Spleen (tissue), 11 donors: ENCODE measurements at regions not wholly inside any gene's neighbourhood (a gene's known extent, or its start where the extent isn't known, plus 50 kb on each side); places are given as distances from the start of the nearest gene placed in this dataset.
A peak's percentile ranks its signal among the peaks of the same experiment; 100 is the strongest.

ENCODE experiments used
- DNase-seq: peaks from one replicate; pipeline ENCODE4 v3.0.0-alpha.2; 2020
- H3K27ac ChIP-seq, 8 donors: fragments of 200-600 bp; sonication (generic) in 7 of 8; 1 replicate in 4 of 8; 2 replicates in 4 of 8; pipeline versions ENCODE4 v1.5.0 to v1.8.0; 2016 to 2021; ENCODE audit warnings: inconsistent platforms in 4 of 8, mild to moderate bottlenecking in 4 of 8, moderate library complexity in 1 of 8
- H3K27me3 ChIP-seq, 7 donors: fragments of 200-600 bp; sonication (generic) in 6 of 7; replicated peaks in 1 of 7; 1 replicate in 4 of 7; 2 replicates in 3 of 7; pipeline versions ENCODE4 v1.5.0 to v1.8.0; 2016 to 2021; ENCODE audit warnings: inconsistent platforms in 3 of 7, mild to moderate bottlenecking in 1 of 7
- H3K36me3 ChIP-seq, 6 donors: fragments of 200-600 bp; sonication (generic) in 5 of 6; 1 replicate in 4 of 6; 2 replicates in 2 of 6; pipeline versions ENCODE4 v1.5.0 to v1.8.0; 2016 to 2021; ENCODE audit warnings: inconsistent platforms in 2 of 6
- H3K4me1 ChIP-seq, 6 donors: fragments of 200-600 bp; sonication (generic) in 5 of 6; 1 replicate in 3 of 6; 2 replicates in 3 of 6; pipeline versions ENCODE4 v1.5.0 to v1.8.0; 2016 to 2021; ENCODE audit warnings: inconsistent platforms in 3 of 6
- H3K4me3 ChIP-seq, 8 donors: fragments of 200-600 bp; sonication (generic) in 7 of 8; 1 replicate in 4 of 8; 2 replicates in 4 of 8; pipeline versions ENCODE4 v1.5.0 to v1.8.0; 2016 to 2021; ENCODE audit warnings: inconsistent platforms in 4 of 8, mild to moderate bottlenecking in 4 of 8, moderate library complexity in 2 of 8
- H3K9me3 ChIP-seq, 8 donors: fragments of 200-600 bp; sonication (generic) in 7 of 8; 1 replicate in 4 of 8; 2 replicates in 4 of 8; pipeline versions ENCODE4 v1.5.0 to v1.8.0; 2016 to 2021; ENCODE audit warnings: inconsistent platforms in 4 of 8
- CTCF ChIP-seq, 11 experiments: fragments of 200-600 bp in 7 of 11; fragments of 450-650 bp in 4 of 11; sonication (generic) in 4 of 11; IDR thresholded peaks in 8 of 11; conservative IDR thresholded peaks in 3 of 11; 1 replicate in 7 of 11; 2 replicates in 4 of 11; pipeline versions ENCODE4 v1.4.0 to v1.8.0; 2016 to 2021; ENCODE audit warnings: antibody characterized with exemption in 11 of 11, inconsistent platforms in 4 of 11, mild to moderate bottlenecking in 1 of 11
- POLR2A ChIP-seq, 3 donors: fragments of 450-650 bp; IDR thresholded peaks; one replicate each; pipeline ENCODE4 v1.5.1; 2017; ENCODE audit warnings: antibody characterized with exemption in 3 of 3, mild to moderate bottlenecking in 1 of 3
- POLR2AphosphoS5 ChIP-seq, 3 donors: sonication (generic); formaldehyde crosslinking; IDR thresholded peaks; one replicate each; pipeline ENCODE4 v1.5.1; 2017; ENCODE audit warnings: antibody characterized with exemption in 3 of 3
- WGBS, 5 donors: extraction: QIAGEN DNeasy Blood & Tissue Kit in 3 of 5; methylation state at CpG; one replicate each; pipeline versions ENCODE4 v1.1.5 to v1.1.7; 2013 to 2018; 5-methylcytosine and 5-hydroxymethylcytosine counted together
- intact Hi-C: fragments of 100-400 bp; cut with DNase I; formaldehyde crosslinking; loops from one replicate; pipeline ENCODE4 v1.15.0; 2023; ENCODE audit warnings: low total_unique reads
- donor health status: healthy with polysubstance abuse.
- donor health status: DM: no; HTN: no; CAD: no; lungs with moderate emphysema.
- donor health status: DM: no; HTN: no; CAD: no.
- donor health status: Bipolar disorder and iron deficiency.
- donor health status: healthy.
- donor health status: DM: no; HTN: no; CAD: no.
- donor health status: DM: yes; HTN: yes; CAD: no.

DNA sequence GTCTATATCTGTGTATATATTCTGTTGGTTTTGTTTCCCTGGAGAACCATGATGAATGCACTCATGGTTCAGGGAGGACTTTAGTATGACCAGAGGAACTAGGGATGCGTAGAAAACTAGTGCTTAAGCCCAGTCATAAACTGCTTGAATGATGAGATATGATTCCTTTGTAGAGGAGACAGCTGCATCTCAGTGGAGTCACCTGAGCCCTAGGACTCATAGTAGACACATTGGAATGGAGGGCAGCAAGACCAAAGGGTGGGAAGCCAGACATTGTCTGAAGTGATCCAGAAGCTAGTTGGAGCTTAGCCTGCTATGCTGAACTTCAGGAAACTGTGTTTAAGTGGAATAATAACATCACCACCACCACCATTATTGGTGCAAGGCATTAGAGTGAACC is 89.5 kb upstream of the SPATA13 start:
- intact Hi-C loops, result no loop called here
- H3K27ac ChIP-seq, result peak overlapping the region in 2 of 8 donors; percentile 8 to 10

GRCh38 chr13:24071423-24072075 is 89.0 kb upstream of the SPATA13 start:
- Histone ChIP-seq H3K4me3 (no peak overlapping the region), H3K9me3 (no peaks in the 10 kb centered on the region), H3K36me3 (no peaks in the 10 kb centered on the region), H3K27me3 (no peaks in the 10 kb centered on the region), H3K27ac (peak overlapping the region in 2 of 8 donors; percentile 8 to 10), H3K4me1 (peaks cover 8 to 22% (median 18%) of the 10 kb centered on the region in 6 donors)
- WGBS, 5 donors, result 69 to 89% (median 84%) methylated on average over 6 of the region's 6 CpGs
- no peak for DNase-seq
- TF ChIP-seq CTCF (IDR thresholded peaks at IDR 0.05 in 8 of 11, conservative IDR thresholded peaks at IDR 0.05 in 3 of 11) (no peak), POLR2A (IDR thresholded peaks at IDR 0.05) (no peak), POLR2AphosphoS5 (IDR thresholded peaks at IDR 0.05) (no peak)
- intact Hi-C loops, result no loop called here

More for the DNA sequence above, 89.5 kb upstream of the SPATA13 start:
- Histone ChIP-seq H3K4me1 (peaks cover 8 to 19% (median 16%) of the 10 kb centered on the region in 6 donors), H3K36me3 (no peaks in the 10 kb centered on the region), H3K27me3 (no peaks in the 10 kb centered on the region), H3K9me3 (no peaks in the 10 kb centered on the region), H3K4me3 (no peak overlapping the region)
- 89 to 100% (median 95%) methylated on average over 1 of the region's 1 CpG for WGBS, 5 donors
- no peak for DNase-seq
- TF ChIP-seq CTCF (IDR thresholded peaks at IDR 0.05 in 8 of 11, conservative IDR thresholded peaks at IDR 0.05 in 3 of 11) (no peak), POLR2A (IDR thresholded peaks at IDR 0.05) (no peak), POLR2AphosphoS5 (IDR thresholded peaks at IDR 0.05) (no peak)

- peaks cover 8 to 22% (median 15%) of the 10 kb centered on the region in 6 donors for H3K4me1 ChIP-seq
- no peaks in the 10 kb centered on the region for H3K9me3 ChIP-seq
- intact Hi-C loops, result no loop called here
- DNase-seq, result no peak
- no peak overlapping the region for H3K4me3 ChIP-seq
- TF ChIP-seq POLR2AphosphoS5 (IDR thresholded peaks at IDR 0.05) (no peak), CTCF (IDR thresholded peaks at IDR 0.05 in 8 of 11, conservative IDR thresholded peaks at IDR 0.05 in 3 of 11) (no peak), POLR2A (IDR thresholded peaks at IDR 0.05) (no peak)
- H3K36me3 ChIP-seq, result no peaks in the 10 kb centered on the region
- H3K27me3 ChIP-seq, result no peaks in the 10 kb centered on the region
- WGBS, 5 donors, result 93 to 97% (median 95%) methylated on average over 2 of the region's 2 CpGs
- no peak overlapping the region for H3K27ac ChIP-seq
Observed at GRCh38 chr13:24073657-24074056, 86.9 kb upstream of the SPATA13 start.

DNA sequence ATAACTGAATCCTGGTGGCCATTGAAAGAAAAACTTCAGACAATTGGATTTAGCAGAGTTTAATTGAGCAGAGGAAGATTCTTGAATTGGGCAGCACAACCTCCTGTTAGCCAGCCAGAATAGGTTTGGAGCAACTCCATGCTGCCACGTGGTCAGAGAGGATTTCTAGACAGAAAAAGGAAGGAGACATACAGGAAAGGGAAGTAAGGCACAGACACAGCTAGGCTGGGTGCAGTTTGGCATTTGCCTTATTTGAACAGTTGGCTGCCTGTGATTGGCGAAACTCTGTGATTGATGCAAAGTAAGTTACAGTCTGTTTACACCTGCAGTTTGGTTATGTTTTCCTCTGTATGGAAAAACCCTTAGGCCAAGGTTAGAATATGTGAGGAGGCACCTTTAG is 85.8 kb upstream of the SPATA13 start:
- H3K36me3 ChIP-seq, result no peaks in the 10 kb centered on the region
- H3K9me3 ChIP-seq, result no peaks in the 10 kb centered on the region
- intact Hi-C loops, result no loop called here
- no peaks in the 10 kb centered on the region for H3K27me3 ChIP-seq
- H3K4me1 ChIP-seq, result peaks cover 8 to 22% (median 15%) of the 10 kb centered on the region in 6 donors
- TF ChIP-seq POLR2AphosphoS5 (IDR thresholded peaks at IDR 0.05) (peak in 1 of 3 donors; percentile 35), POLR2A (IDR thresholded peaks at IDR 0.05) (no peak), CTCF (IDR thresholded peaks at IDR 0.05 in 8 of 11, conservative IDR thresholded peaks at IDR 0.05 in 3 of 11) (no peak)
- 25 to 45% (median 33%) methylated on average over 2 of the region's 2 CpGs for WGBS, 5 donors
- H3K27ac ChIP-seq, result no peak overlapping the region
- no peak for DNase-seq
- no peak overlapping the region for H3K4me3 ChIP-seq
